Thyroid gland (tissue), 4 donors: ENCODE measurements at regions not wholly inside any gene's neighbourhood (a gene's known extent, or its start where the extent isn't known, plus 50 kb on each side); places are given as distances from the start of the nearest gene placed in this dataset.

Experiments used
- POLR2A ChIP-seq, 2 donors: fragments of 450-650 bp; IDR thresholded peaks; one replicate each; pipeline ENCODE4 v1.6.1; 2017; ENCODE audit warnings: antibody characterized with exemption in 2 of 2, mild to moderate bottlenecking in 2 of 2, moderate library complexity in 1 of 2
- TF ChIP-seq, protein P1 (sequence below), 6 experiments: fragments of 200-600 bp in 3 of 6; fragments of 450-650 bp in 3 of 6; sonication (generic) in 3 of 6; IDR thresholded peaks; one replicate each; pipeline ENCODE4 v1.5.1; 2016 to 2019; ENCODE audit warnings: antibody characterized with exemption in 6 of 6, mild to moderate bottlenecking in 2 of 6, inconsistent platforms in 1 of 6, moderate library complexity in 1 of 6

- TF ChIP-seq POLR2A (IDR thresholded peaks at IDR 0.05), result no peak
- TF ChIP-seq, protein P1, sequence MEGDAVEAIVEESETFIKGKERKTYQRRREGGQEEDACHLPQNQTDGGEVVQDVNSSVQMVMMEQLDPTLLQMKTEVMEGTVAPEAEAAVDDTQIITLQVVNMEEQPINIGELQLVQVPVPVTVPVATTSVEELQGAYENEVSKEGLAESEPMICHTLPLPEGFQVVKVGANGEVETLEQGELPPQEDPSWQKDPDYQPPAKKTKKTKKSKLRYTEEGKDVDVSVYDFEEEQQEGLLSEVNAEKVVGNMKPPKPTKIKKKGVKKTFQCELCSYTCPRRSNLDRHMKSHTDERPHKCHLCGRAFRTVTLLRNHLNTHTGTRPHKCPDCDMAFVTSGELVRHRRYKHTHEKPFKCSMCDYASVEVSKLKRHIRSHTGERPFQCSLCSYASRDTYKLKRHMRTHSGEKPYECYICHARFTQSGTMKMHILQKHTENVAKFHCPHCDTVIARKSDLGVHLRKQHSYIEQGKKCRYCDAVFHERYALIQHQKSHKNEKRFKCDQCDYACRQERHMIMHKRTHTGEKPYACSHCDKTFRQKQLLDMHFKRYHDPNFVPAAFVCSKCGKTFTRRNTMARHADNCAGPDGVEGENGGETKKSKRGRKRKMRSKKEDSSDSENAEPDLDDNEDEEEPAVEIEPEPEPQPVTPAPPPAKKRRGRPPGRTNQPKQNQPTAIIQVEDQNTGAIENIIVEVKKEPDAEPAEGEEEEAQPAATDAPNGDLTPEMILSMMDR (IDR thresholded peaks at IDR 0.05), result no peak
Measured at GRCh38 chr15:25093455-25094029, 138.8 kb downstream of the SNRPN start.
